PFSK-1 (cell line): ENCODE measurements at regions not wholly inside any gene's neighbourhood (a gene's known extent, or its start where the extent isn't known, plus 50 kb on each side); places are given as distances from the start of the nearest gene placed in this dataset.

ENCODE experiments used
- FOXP2 ChIP-seq: optimal IDR thresholded peaks from 2 replicates; pipeline ENCODE3; 2011; ENCODE audit warnings: borderline replicate concordance, control low read depth, inconsistent platforms; ENCODE audit not compliant: insufficient read depth; ENCODE audit errors: extremely low read length, extremely low read depth
- POLR2AphosphoS5 ChIP-seq: IDR thresholded peaks from 2 replicates; pipeline ENCODE4 v1.6.1; 2012; ENCODE audit warnings: low read depth, mild to moderate bottlenecking, control low read depth, low read length, moderate library complexity
- REST ChIP-seq, 2 experiments: IDR thresholded peaks; 2 replicates each; pipeline versions ENCODE4 v1.6.1 to v1.8.0; 2011 to 2012; ENCODE audit warnings: low read depth in 2 of 2, low read length in 2 of 2, control low read depth in 1 of 2, inconsistent platforms in 1 of 2, mild to moderate bottlenecking in 1 of 2, moderate library complexity in 1 of 2; ENCODE audit not compliant: insufficient read depth in 1 of 2
- SIN3A ChIP-seq: IDR thresholded peaks from 2 replicates; pipeline ENCODE4 v1.6.1; 2012; ENCODE audit warnings: mild to moderate bottlenecking, low read length, moderate library complexity, borderline replicate concordance; ENCODE audit not compliant: insufficient read depth
- TAF1 ChIP-seq: IDR thresholded peaks from 2 replicates; pipeline ENCODE4 v1.6.1; 2012; ENCODE audit warnings: low read length, control low read depth, borderline replicate concordance; ENCODE audit not compliant: insufficient read depth

DNA sequence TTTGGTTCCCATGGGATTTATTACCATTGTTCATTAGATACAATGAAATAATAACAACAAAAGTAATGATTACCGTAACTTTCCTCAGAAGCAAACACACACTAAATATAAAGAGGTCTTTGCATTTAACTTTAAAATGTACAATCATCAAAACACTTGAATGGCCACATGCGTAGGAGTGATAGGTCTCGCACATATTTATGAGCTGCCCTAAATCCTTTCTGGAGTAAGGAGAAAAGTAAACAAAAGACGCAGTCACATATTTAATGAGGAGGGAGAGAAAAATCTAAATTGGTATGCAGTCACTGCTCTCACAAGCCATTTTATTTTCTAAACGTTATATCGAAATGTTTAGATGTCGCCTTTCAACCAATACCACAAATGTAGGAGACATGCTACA, 129.4 kb upstream of the TCF21 start:
- no peak for TF ChIP-seq REST (IDR thresholded peaks at IDR 0.05; ENCODE audit: insufficient read depth in 1 of 2, low read depth in 2 of 2, low read length in 2 of 2)
- no peak for TF ChIP-seq FOXP2
- TF ChIP-seq SIN3A: no peak
- TF ChIP-seq TAF1: no peak
- TF ChIP-seq POLR2AphosphoS5: no peak

DNA sequence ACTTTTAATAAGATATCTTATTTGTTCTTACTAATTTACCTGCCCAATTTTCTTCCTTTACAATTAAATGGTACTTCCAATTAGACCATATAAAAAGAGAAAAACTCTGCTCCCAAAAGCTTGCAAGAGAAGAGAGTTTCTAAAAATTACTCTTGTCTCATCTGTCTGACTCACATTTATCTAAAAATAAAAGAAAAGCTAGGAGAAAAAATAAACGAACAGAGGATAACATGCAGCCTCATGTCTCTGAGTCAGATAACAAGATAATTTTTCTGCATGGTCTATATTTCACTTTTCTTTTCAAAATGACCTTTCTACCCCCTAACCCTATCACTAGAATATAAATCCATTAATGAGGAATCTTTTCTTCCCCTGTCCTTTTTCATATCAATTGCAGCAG, 127.2 kb upstream of the TCF21 start:
- TF ChIP-seq TAF1 (no peak), SIN3A (no peak), FOXP2 (no peak), POLR2AphosphoS5 (no peak), REST (IDR thresholded peaks at IDR 0.05; ENCODE audit: insufficient read depth in 1 of 2, low read depth in 2 of 2, low read length in 2 of 2) (no peak)

- TF ChIP-seq REST (IDR thresholded peaks at IDR 0.05; ENCODE audit: insufficient read depth in 1 of 2, low read depth in 2 of 2, low read length in 2 of 2) (no peak), POLR2AphosphoS5 (no peak), FOXP2 (no peak), TAF1 (no peak), SIN3A (no peak)
Observed at GRCh38 chr6:133764008-133764753, 124.7 kb upstream of the TCF21 start.

DNA sequence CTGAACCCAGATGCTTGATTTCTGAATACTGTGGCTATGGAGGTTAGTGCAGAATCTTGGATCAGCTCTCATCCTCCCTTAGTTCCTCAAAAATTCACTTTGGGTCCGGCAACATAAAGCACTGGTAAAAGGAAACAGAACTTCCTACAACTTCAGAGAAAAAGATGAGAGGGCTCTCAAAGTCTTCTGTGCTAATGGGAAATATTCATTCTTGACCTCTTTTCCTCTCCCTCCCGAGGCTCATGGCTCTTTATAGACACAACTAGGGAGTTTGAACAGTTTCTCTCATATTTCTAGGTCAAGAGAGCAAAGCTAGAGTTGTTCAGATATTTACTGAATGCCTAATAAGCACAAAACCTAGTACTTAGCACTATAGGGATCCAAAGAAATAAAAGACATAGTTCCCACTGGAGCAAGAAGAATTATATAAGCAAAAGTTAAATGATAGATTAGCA, 124.1 kb upstream of the TCF21 start:
- no peak for TF ChIP-seq TAF1
- TF ChIP-seq FOXP2: no peak
- TF ChIP-seq SIN3A: no peak
- TF ChIP-seq REST (IDR thresholded peaks at IDR 0.05; ENCODE audit: insufficient read depth in 1 of 2, low read depth in 2 of 2, low read length in 2 of 2): no peak
- no peak for TF ChIP-seq POLR2AphosphoS5
